CD4-positive, alpha-beta T cell (primary cell): ENCODE measurements at regions not wholly inside any gene's neighbourhood (a gene's known extent, or its start where the extent isn't known, plus 50 kb on each side); places are given as distances from the start of the nearest gene placed in this dataset.

ENCODE experiments used
- ATAC-seq: fragments of 200-7000 bp; cut with Tn5 transposase; one replicate; pipeline ENCODE4 v1.10.0; 2022; ENCODE audit warnings: mild to moderate bottlenecking; ENCODE audit not compliant: poor library complexity
- CTCF ChIA-PET: fragments of 350-600 bp; sonication (Branson Sonifier 250); formaldehyde crosslinking; loops from one replicate; lab custom pipeline; 2021; ENCODE audit warnings: antibody characterized with exemption, inconsistent platforms; lab: Charles Lee
- POLR2A ChIA-PET: fragments of 350-600 bp; sonication (Branson Sonifier 250); formaldehyde crosslinking; loops from one replicate; lab custom pipeline; 2021; ENCODE audit warnings: antibody characterized with exemption, inconsistent platforms; lab: Charles Lee
- DNase-seq, 14 experiments: peaks; one replicate each; pipeline ENCODE4 v3.0.0-alpha.2; 2013 to 2020; ENCODE audit warnings: mixed read lengths in 2 of 14
- H3K27ac ChIP-seq, 2 donors: one replicate each; pipeline versions ENCODE4 v1.5.1 to v1.7.0; 2013; ENCODE audit warnings: low read length in 2 of 2, low read depth in 1 of 2, mild to moderate bottlenecking in 1 of 2
- H3K27me3 ChIP-seq, 2 experiments: 1 replicate in 1 of 2; 2 replicates in 1 of 2; pipeline versions ENCODE4 v1.6.1 to v1.7.0; 2013; ENCODE audit warnings: low read length in 2 of 2, control low read depth in 1 of 2, mild to moderate bottlenecking in 1 of 2, moderate library complexity in 1 of 2; ENCODE audit not compliant: insufficient read depth in 2 of 2, control insufficient read depth in 1 of 2
- H3K36me3 ChIP-seq: one replicate; pipeline ENCODE4 v1.6.1; 2013; ENCODE audit warnings: low read length, control low read depth; ENCODE audit not compliant: insufficient read depth
- H3K4me1 ChIP-seq: one replicate; pipeline ENCODE4 v1.6.1; 2013; ENCODE audit warnings: low read length, control low read depth; ENCODE audit not compliant: insufficient read depth
- H3K4me3 ChIP-seq: one replicate; pipeline ENCODE4 v1.5.1; 2013; ENCODE audit warnings: mild to moderate bottlenecking, low read length, moderate library complexity
- H3K9me3 ChIP-seq, 2 experiments: 1 replicate in 1 of 2; 2 replicates in 1 of 2; pipeline versions ENCODE4 v1.6.1 to v1.7.0; 2013; ENCODE audit warnings: low read length in 2 of 2, mild to moderate bottlenecking in 2 of 2, control low read depth in 1 of 2, moderate library complexity in 1 of 2; ENCODE audit not compliant: control insufficient read depth in 1 of 2, insufficient read depth in 1 of 2
- H3K27ac Mint-ChIP-seq: one replicate; pipeline ENCODE4 v1.8.0; 2020; ENCODE audit warnings: mixed read lengths
- H3K27me3 Mint-ChIP-seq: one replicate; pipeline ENCODE4 v1.8.0; 2021; ENCODE audit warnings: mixed read lengths
- H3K36me3 Mint-ChIP-seq: one replicate; pipeline ENCODE4 v1.8.0; 2021; ENCODE audit warnings: low read depth, mixed read lengths
- H3K4me1 Mint-ChIP-seq: one replicate; pipeline ENCODE4 v1.8.0; 2021; ENCODE audit warnings: low read depth, mixed read lengths
- H3K4me3 Mint-ChIP-seq: one replicate; pipeline ENCODE4 v1.8.0; 2020; ENCODE audit warnings: mild to moderate bottlenecking, mixed read lengths
- H3K9me3 Mint-ChIP-seq: one replicate; pipeline ENCODE4 v1.8.0; 2020; ENCODE audit warnings: mixed read lengths
- intact Hi-C, 2 experiments: fragments of 100-400 bp; cut with DNase I in 1 of 2; cut with micrococcal nuclease in 1 of 2; formaldehyde crosslinking; loops; one replicate each; pipeline versions ENCODE4 v1.15.1 to v1.9.0; 2023 to 2025; cut with DNase I, micrococcal nuclease
- TF ChIP-seq, protein P1 (sequence below): fragments of 200-600 bp; IDR thresholded peaks from one replicate; pipeline ENCODE4 v1.8.0; 2022; ENCODE audit warnings: antibody characterized with exemption, mild to moderate bottlenecking

DNA sequence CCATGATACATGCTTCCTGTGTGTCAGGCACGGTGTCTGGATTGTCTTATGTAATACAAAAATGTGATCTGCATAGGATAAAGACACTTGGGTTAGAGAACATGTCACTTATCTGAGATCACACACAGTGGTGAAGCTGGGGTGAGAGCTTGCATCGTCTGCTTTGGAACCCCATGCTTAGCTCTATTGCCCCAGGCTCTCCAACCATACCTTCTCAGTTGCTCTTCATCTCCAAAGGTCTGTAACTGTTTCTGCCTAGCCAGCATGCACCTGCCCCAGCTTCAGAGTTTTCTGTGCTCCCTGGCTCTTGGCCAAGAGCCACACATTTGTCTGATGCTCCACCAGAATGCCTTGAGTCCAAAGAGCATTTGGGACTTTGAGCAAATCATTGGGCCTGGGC is 93.9 kb upstream of the COG2 start:
- ATAC-seq: no peak
- no peaks in the 10 kb centered on the region for H3K9me3 Mint-ChIP-seq

DNA sequence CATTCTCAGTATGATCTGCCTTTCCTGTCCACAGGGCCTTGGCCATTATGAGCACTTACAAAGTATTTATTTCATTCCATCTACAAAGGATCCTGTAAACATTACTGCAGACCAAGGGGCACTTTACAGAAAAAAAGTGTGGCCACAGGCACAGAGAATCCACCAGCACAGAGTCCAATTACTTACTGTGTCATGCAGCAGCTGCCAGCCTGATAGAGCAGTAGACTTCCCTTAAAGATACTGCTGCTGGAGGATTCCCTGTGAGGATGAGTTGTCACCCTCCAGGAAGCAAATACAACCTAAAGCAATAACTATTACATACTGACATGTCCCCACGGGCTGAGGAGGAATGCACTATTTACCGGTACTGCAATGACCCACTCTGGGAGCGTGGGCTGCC is 97.1 kb upstream of the COG2 start:
- intact Hi-C loops: no loop called here
- CTCF ChIA-PET: no interaction called here

More for the DNA sequence above, 93.9 kb upstream of the COG2 start:
- no peak for DNase-seq
- TF ChIP-seq, protein P1, sequence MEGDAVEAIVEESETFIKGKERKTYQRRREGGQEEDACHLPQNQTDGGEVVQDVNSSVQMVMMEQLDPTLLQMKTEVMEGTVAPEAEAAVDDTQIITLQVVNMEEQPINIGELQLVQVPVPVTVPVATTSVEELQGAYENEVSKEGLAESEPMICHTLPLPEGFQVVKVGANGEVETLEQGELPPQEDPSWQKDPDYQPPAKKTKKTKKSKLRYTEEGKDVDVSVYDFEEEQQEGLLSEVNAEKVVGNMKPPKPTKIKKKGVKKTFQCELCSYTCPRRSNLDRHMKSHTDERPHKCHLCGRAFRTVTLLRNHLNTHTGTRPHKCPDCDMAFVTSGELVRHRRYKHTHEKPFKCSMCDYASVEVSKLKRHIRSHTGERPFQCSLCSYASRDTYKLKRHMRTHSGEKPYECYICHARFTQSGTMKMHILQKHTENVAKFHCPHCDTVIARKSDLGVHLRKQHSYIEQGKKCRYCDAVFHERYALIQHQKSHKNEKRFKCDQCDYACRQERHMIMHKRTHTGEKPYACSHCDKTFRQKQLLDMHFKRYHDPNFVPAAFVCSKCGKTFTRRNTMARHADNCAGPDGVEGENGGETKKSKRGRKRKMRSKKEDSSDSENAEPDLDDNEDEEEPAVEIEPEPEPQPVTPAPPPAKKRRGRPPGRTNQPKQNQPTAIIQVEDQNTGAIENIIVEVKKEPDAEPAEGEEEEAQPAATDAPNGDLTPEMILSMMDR: no peak
- H3K27me3 ChIP-seq: peaks cover 0 to 7% of the 10 kb centered on the region in 2 experiments
- H3K27ac ChIP-seq: no peak overlapping the region
- no peaks in the 10 kb centered on the region for H3K36me3 ChIP-seq
- H3K9me3 ChIP-seq: no peaks in the 10 kb centered on the region
- no peak overlapping the region for H3K4me3 Mint-ChIP-seq
- H3K27me3 Mint-ChIP-seq: peaks cover 30% of the 10 kb centered on the region
- no peaks in the 10 kb centered on the region for H3K36me3 Mint-ChIP-seq
- intact Hi-C loops: no loop called here
- ChIA-PET CTCF (no interaction called here), POLR2A (no interaction called here)
- H3K27ac Mint-ChIP-seq: no peak overlapping the region
- no peak overlapping the region for H3K4me3 ChIP-seq
- H3K4me1 ChIP-seq: no peaks in the 10 kb centered on the region
- no peaks in the 10 kb centered on the region for H3K4me1 Mint-ChIP-seq

DNA sequence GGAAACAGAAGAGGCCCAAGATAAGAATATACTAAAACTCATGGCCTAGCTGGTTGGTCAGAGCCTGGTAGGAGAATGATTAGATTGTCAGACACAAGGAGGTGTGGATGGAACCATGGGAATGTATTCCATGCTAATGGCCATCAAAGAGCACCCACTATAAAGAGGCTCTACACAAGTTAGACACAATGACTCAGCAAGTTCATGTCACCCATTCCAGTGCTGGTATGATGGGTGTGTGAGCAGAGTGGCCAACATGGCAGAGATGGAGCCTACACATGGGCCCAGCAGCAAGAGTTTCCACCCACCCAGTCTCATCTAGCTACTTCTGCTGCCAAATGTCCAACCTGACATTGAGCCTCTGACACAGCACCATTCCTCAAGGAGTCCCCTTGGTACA is 97.5 kb upstream of the COG2 start:
- CTCF ChIA-PET: no interaction called here
- no peaks in the 10 kb centered on the region for H3K36me3 Mint-ChIP-seq
- H3K4me3 ChIP-seq: no peak overlapping the region

More for the DNA sequence above, 97.1 kb upstream of the COG2 start:
- Mint-ChIP-seq H3K9me3 (no peaks in the 10 kb centered on the region), H3K27me3 (peaks cover 12% of the 10 kb centered on the region), H3K36me3 (no peaks in the 10 kb centered on the region), H3K27ac (no peak overlapping the region), H3K4me3 (no peak overlapping the region), H3K4me1 (no peaks in the 10 kb centered on the region)
- Histone ChIP-seq H3K36me3 (no peaks in the 10 kb centered on the region), H3K4me3 (no peak overlapping the region), H3K4me1 (no peaks in the 10 kb centered on the region), H3K27ac (no peak overlapping the region), H3K27me3 (peaks cover 0 to 7% of the 10 kb centered on the region in 2 experiments), H3K9me3 (no peaks in the 10 kb centered on the region)
- no peak for DNase-seq
- TF ChIP-seq, protein P1: no peak
- ATAC-seq: no peak
- POLR2A ChIA-PET: no interaction called here

More for the DNA sequence above, 97.5 kb upstream of the COG2 start:
- peaks cover 12% of the 10 kb centered on the region for H3K27me3 Mint-ChIP-seq
- no peaks in the 10 kb centered on the region for H3K4me1 Mint-ChIP-seq
- ATAC-seq: no peak
- peaks cover 0 to 7% of the 10 kb centered on the region in 2 experiments for H3K27me3 ChIP-seq
- intact Hi-C loops: no loop called here
- DNase-seq: no peak
- H3K27ac ChIP-seq: no peak overlapping the region
- POLR2A ChIA-PET: no interaction called here
- no peak overlapping the region for H3K4me3 Mint-ChIP-seq
- no peaks in the 10 kb centered on the region for H3K36me3 ChIP-seq
- H3K27ac Mint-ChIP-seq: no peak overlapping the region
- H3K4me1 ChIP-seq: no peaks in the 10 kb centered on the region
- H3K9me3 Mint-ChIP-seq: no peaks in the 10 kb centered on the region
- TF ChIP-seq, protein P1: no peak
- no peaks in the 10 kb centered on the region for H3K9me3 ChIP-seq
